ENCODE measurements at regions not wholly inside any gene's neighbourhood (a gene's known extent, or its start where the extent isn't known, plus 50 kb on each side); places are given as distances from the start of the nearest gene placed in this dataset.

GRCh38 chr6:105925706-105926105 lies 160.4 kb upstream of the PRDM1 start:
- no peak for ATAC-seq
- intact Hi-C loops (cut with DNase I): no loop called here
- no peak for DNase-seq (ENCODE audit: low spot score)

GRCh38 chr6:105921781-105922180 lies 164.4 kb upstream of the PRDM1 start:
- intact Hi-C loops (cut with DNase I): no loop called here
- DNase-seq (ENCODE audit: low spot score) (no peak), ATAC-seq (no peak)

- ATAC-seq: no peak
- intact Hi-C loops (cut with DNase I): no loop called here
- DNase-seq (ENCODE audit: low spot score): no peak
These were observed 166.1 kb upstream of the PRDM1 start for GRCh38 chr6:105920071-105920470.

- DNase-seq (ENCODE audit: low spot score): no peak
- ATAC-seq: peak; percentile 89
- intact Hi-C loops (cut with DNase I): no loop called here
These were observed 169.0 kb upstream of the PRDM1 start for GRCh38 chr6:105917038-105917695.

- ATAC-seq: no peak
- no peak for DNase-seq (ENCODE audit: low spot score)
- intact Hi-C loops (cut with DNase I): no loop called here
These were observed 175.0 kb upstream of the PRDM1 start for GRCh38 chr6:105911106-105911629.

- DNase-seq (ENCODE audit: low spot score): no peak
- ATAC-seq: peak; percentile 60
- intact Hi-C loops (cut with DNase I): no loop called here
These were observed 177.0 kb upstream of the PRDM1 start for GRCh38 chr6:105909106-105909505.

- no peak for DNase-seq (ENCODE audit: low spot score)
- ATAC-seq: no peak
- intact Hi-C loops (cut with DNase I): no loop called here
These were observed 178.1 kb upstream of the PRDM1 start for GRCh38 chr6:105907991-105908390.

GRCh38 chr6:105907301-105907700 lies 178.8 kb upstream of the PRDM1 start:
- ATAC-seq: no peak

GRCh38 chr6:105902401-105903031 lies 183.6 kb upstream of the PRDM1 start:
- ATAC-seq (peak; percentile 20), DNase-seq (ENCODE audit: low spot score) (no peak)
- intact Hi-C loops (cut with DNase I): no loop called here

More at GRCh38 chr6:105907301-105907700, 178.8 kb upstream of the PRDM1 start:
- DNase-seq (ENCODE audit: low spot score): no peak
- intact Hi-C loops (cut with DNase I): no loop called here

GRCh38 chr6:105901583-105901982 lies 184.6 kb upstream of the PRDM1 start:
- intact Hi-C loops (cut with DNase I): no loop called here
- DNase-seq (ENCODE audit: low spot score): no peak
- ATAC-seq: no peak

- DNase-seq (ENCODE audit: low spot score) (no peak), ATAC-seq (peak; percentile 67)
- intact Hi-C loops (cut with DNase I): no loop called here
These were observed 185.8 kb upstream of the PRDM1 start for GRCh38 chr6:105900125-105900937.

GRCh38 chr6:105898286-105898685 lies 187.8 kb upstream of the PRDM1 start:
- intact Hi-C loops (cut with DNase I): no loop called here
- ATAC-seq (no peak), DNase-seq (ENCODE audit: low spot score) (no peak)

- DNase-seq (ENCODE audit: low spot score) (no peak), ATAC-seq (no peak)
- intact Hi-C loops (cut with DNase I): no loop called here
These were observed 189.0 kb upstream of the PRDM1 start for GRCh38 chr6:105897131-105897530.

GRCh38 chr6:105896821-105897095 lies 189.4 kb upstream of the PRDM1 start:
- ATAC-seq: no peak
- no peak for DNase-seq (ENCODE audit: low spot score)
- intact Hi-C loops (cut with DNase I): no loop called here

GRCh38 chr6:105896052-105896820 lies 189.9 kb upstream of the PRDM1 start:
- intact Hi-C loops (cut with DNase I): no loop called here
- peak; percentile 91 for ATAC-seq
- DNase-seq (ENCODE audit: low spot score): no peak

GRCh38 chr6:105894556-105894955 lies 191.6 kb upstream of the PRDM1 start:
- intact Hi-C loops (cut with DNase I): no loop called here
- no peak for DNase-seq (ENCODE audit: low spot score)
- no peak for ATAC-seq

- ATAC-seq (no peak), DNase-seq (ENCODE audit: low spot score) (no peak)
These were observed 192.4 kb upstream of the PRDM1 start for GRCh38 chr6:105893741-105894140.

GRCh38 chr6:105892577-105893262 lies 193.4 kb upstream of the PRDM1 start:
- ATAC-seq: peak; percentile 43
- intact Hi-C loops (cut with DNase I): no loop called here
- DNase-seq (ENCODE audit: low spot score): no peak

More at GRCh38 chr6:105893741-105894140, 192.4 kb upstream of the PRDM1 start:
- intact Hi-C loops (cut with DNase I): no loop called here
